ENCODE measurements at regions not wholly inside any gene's neighbourhood (a gene's known extent, or its start where the extent isn't known, plus 50 kb on each side); places are given as distances from the start of the nearest gene placed in this dataset.
"Not testable (repeated sequence)": the region's sequence is repeated elsewhere in the genome, so short reads cannot be mapped to it uniquely, and the experiment has no call there.

DNA sequence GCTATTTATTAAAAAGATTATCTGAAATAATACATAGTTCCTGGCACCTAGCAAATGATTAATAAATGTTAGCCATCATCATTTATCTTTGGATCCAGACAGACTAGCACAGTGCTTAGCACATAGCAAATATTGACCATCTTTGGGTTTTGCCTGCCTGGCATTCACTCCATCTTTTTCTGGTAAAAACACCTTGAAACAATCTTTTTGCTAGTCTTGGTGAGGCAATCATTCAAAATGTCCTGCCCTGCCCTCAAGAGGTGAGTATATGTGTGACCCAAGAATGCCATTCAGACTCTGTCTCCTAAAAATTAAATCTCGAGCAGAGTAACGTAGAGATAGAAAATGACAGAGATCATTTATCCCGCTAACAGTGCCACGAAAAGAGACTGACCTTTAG is 78.3 kb upstream of the ZNF280D start:
- DNase-seq (ENCODE audit: low read depth in 2 of 3, low spot score in 2 of 3) = no peak

DNA sequence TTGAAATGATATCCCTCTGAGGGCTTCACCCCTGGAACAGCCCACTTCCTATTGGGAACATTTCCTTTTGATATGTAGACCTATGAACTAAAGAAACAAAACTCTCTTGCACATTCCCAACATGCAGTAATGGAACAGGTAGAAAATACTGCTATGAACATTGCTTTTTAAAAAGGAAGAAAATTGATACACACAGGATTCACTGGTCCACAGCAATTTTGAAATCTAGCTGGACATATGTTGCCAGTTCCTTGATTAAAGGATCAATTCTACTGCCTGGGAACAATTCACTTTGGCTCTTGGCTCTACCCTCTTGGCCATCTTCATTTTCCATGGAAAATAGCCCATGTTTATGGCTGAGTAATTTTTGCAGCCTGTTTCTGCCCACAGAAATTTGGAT is 74.9 kb upstream of the ZNF280D start:
- DNase-seq (ENCODE audit: low read depth in 2 of 3, low spot score in 2 of 3) = no peak

DNA sequence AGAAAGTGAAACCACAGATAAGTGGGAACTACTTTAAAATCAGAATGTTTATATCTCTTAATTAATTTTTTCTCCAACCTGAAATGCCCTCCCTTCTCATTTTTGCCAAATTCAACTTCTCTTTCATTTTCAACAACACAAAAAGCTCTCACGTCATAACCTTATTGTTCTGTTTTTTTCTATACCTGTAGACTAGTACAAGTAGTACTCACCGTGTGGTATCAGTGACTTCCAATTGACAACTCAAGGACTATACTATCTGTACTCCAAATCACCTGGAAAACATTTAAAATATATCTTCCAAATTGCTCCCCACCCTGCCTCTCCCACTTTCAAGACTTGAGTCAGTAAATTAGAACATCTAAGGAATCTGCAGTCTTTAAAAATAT is 72.8 kb upstream of the ZNF280D start:
- DNase-seq (ENCODE audit: low read depth in 2 of 3, low spot score in 2 of 3) = no peak

DNA sequence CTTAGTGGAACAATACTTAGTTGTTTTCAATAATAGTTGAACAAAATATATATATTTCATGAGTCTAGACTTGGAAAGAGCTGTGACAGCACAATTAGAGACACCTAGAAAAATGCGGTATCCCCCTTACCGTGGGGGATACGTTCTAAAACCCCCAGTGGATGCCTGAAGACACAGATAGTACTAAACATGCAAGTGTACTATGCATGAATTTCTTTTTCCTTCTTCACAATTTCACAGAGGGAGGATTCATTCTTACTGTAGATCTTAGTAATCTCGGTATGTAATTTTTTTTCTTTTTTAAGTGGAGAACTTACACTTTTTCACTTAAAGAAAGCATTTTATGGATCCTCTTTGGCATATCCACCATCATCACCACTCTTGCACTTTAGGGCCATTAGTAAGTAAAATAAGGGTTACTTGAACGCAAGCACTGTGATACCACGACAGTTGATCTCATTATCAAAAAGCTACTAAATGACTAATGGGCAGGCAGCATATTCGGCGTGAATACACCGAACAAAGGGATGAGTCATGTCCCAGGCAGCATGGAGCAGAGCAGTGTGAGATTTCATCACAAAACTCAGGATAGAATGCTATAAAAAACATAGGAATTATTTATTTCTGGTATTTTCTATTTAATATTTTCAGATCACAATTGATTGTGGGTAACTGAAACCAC is 72.3 kb upstream of the ZNF280D start:
- DNase-seq (ENCODE audit: low read depth in 2 of 3, low spot score in 2 of 3) = no peak

DNA sequence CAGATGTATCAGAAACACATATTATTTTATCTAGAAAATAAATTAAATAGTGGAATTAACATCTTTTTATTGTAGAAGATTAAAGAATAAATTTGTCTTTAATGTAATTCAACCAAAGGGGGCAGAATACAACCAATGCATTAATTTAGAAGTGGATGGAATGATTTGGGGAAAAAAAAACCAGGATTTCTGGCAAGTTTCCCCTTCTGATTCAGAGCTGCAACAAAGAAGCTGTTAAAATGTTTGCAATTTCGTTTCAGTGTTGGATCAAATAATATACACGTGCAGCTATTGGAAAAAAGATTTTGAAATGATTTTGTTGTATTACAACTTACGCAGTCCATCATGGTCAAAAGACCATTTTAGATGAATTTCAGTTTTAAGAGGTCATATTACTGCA is 71.6 kb upstream of the ZNF280D start:
- DNase-seq (ENCODE audit: low read depth in 2 of 3, low spot score in 2 of 3) = no peak

DNA sequence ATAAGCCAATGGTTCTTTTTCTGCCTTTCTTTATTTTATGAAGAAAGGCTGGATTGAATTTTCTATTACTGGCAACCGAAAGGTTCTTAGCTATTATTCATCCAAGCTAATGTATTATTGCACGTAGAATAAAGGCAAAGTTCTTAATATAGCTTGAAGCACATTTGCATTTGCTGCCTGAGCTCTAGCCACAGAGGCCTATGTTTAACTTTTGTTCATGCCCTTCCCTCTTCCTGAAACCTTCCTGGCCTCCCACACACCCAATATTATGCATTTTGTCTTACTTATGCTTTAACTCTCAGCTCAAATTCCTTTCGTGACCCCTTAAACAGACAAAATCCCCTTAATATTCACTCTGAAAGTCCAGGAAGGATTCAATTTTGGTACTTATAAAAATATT is 71.0 kb upstream of the ZNF280D start:
- no peak for DNase-seq (ENCODE audit: low read depth in 2 of 3, low spot score in 2 of 3)

DNA sequence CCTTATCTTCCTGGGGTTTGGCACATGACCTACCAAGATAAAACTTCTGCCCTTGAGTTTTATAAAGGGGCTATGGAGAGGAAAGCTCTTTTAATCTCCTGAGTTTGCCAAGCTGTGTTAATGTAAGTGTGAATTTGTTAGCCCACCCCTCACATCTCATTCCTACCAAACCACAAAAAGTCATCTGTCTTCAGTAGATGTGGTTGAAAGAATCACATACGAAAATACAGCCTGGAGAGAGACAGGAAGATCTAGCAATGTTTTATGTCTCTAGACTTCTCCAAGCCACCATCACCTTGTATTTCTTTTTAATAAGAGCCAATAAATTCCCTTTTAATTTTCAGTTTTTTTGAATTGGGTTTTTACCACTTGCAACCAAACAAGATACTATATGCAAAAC is 68.9 kb upstream of the ZNF280D start:
- DNase-seq (ENCODE audit: low read depth in 2 of 3, low spot score in 2 of 3) = no peak

GRCh38 chr15:56798639-56799038 is 65.3 kb upstream of the ZNF280D start:
- DNase-seq (ENCODE audit: low read depth in 2 of 3, low spot score in 2 of 3) = peak in 1 of 3 experiments; percentile 4

- no peak for DNase-seq (ENCODE audit: low read depth in 2 of 3, low spot score in 2 of 3)
Measured at GRCh38 chr15:56797720-56798275, 64.5 kb upstream of the ZNF280D start.

GRCh38 chr15:56795502-56795901 is 62.2 kb upstream of the ZNF280D start:
- DNase-seq (ENCODE audit: low read depth in 2 of 3, low spot score in 2 of 3) = no peak

- no peak for DNase-seq (ENCODE audit: low read depth in 2 of 3, low spot score in 2 of 3)
Measured at GRCh38 chr15:56794553-56795329, 61.4 kb upstream of the ZNF280D start.

DNA sequence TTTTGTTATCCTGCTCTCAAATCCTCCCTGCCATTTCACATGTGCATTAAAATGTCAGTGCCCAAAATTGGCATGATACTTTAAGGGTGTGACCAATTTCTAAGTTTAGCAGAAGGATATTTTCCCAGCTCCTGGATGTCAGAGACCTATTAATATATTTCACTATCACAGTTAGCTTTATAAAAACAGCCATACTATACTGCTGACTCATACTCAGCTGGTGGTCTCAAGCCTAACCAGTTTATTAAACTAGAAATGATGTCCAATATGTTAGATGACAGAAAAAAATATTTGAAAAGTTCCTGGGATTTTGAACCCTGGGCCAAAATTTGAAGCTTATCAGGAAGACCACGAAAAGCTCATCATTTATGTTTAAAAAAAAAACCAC is 60.9 kb upstream of the ZNF280D start:
- no peak for DNase-seq (ENCODE audit: low read depth in 2 of 3, low spot score in 2 of 3)

- no peak for DNase-seq (ENCODE audit: low read depth in 2 of 3, low spot score in 2 of 3)
Measured at GRCh38 chr15:56792211-56792610, 58.9 kb upstream of the ZNF280D start.

DNA sequence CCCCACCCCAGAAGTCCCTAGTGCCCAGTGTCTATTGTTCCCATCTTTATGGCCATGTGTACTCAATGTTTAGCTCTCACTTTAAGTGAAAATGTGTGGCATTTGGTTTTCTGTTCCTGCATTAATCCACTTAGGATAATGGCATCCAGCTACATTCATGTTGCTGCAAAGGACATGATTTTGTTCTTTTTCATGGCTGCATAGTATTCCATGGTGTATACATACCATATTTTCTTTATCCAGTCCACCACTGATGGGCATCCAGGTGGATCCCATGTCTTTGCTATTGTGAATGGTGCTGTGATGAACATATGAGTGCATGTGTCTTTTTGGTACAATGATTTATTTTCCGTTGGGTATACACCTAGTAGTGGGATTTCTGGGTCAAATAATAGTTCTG is 58.2 kb upstream of the ZNF280D start:
- DNase-seq (ENCODE audit: low read depth in 2 of 3, low spot score in 2 of 3) = not testable (repeated sequence)

GRCh38 chr15:56788359-56788758 is 55.0 kb upstream of the ZNF280D start:
- no peak for DNase-seq (ENCODE audit: low read depth in 2 of 3, low spot score in 2 of 3)

GRCh38 chr15:56786966-56787365 is 53.7 kb upstream of the ZNF280D start:
- no peak for DNase-seq (ENCODE audit: low read depth in 2 of 3, low spot score in 2 of 3)

- no peak for DNase-seq (ENCODE audit: low read depth in 2 of 3, low spot score in 2 of 3)
Measured at GRCh38 chr15:56783857-56784661, 50.8 kb upstream of the ZNF280D start.

- DNase-seq (ENCODE audit: low read depth in 2 of 3, low spot score in 2 of 3) = no peak
Measured at GRCh38 chr15:56783156-56783856, 50.0 kb upstream of the ZNF280D start.
